ENCODE measurements at regions not wholly inside any gene's neighbourhood (a gene's known extent, or its start where the extent isn't known, plus 50 kb on each side); places are given as distances from the start of the nearest gene placed in this dataset.

GRCh38 chr13:73720216-73720840, 413.9 kb downstream of the KLF12 start:
- in situ Hi-C loops (cut with MboI; ENCODE audit: low sequenced_read_pairs): loop anchor here (25.0 kb wide), 2 partner anchors 908 to 1083 kb away; no protein-coding TSS in a partner anchor

- in situ Hi-C loops (cut with MboI; ENCODE audit: low sequenced_read_pairs): loop anchor here (25.0 kb wide), 2 partner anchors 906 to 1081 kb away; no protein-coding TSS in a partner anchor
These were observed 416.0 kb downstream of the KLF12 start for GRCh38 chr13:73718246-73718645.

- in situ Hi-C loops (cut with MboI; ENCODE audit: low sequenced_read_pairs): loop anchor here (25.0 kb wide), 2 partner anchors 905 to 1080 kb away; no protein-coding TSS in a partner anchor
These were observed 416.6 kb downstream of the KLF12 start for GRCh38 chr13:73717632-73718031.

GRCh38 chr13:73715911-73716510, 418.2 kb downstream of the KLF12 start:
- in situ Hi-C loops (cut with MboI; ENCODE audit: low sequenced_read_pairs): loop anchor here (25.0 kb wide), 2 partner anchors 904 to 1079 kb away; no protein-coding TSS in a partner anchor

GRCh38 chr13:73715114-73715910, 418.9 kb downstream of the KLF12 start:
- in situ Hi-C loops (cut with MboI; ENCODE audit: low sequenced_read_pairs): loop anchor here (25.0 kb wide), 2 partner anchors 903 to 1078 kb away; no protein-coding TSS in a partner anchor

- in situ Hi-C loops (cut with MboI; ENCODE audit: low sequenced_read_pairs): loop anchor here (25.0 kb wide), 2 partner anchors 902 to 1077 kb away; no protein-coding TSS in a partner anchor
These were observed 419.7 kb downstream of the KLF12 start for GRCh38 chr13:73714522-73714921.

- in situ Hi-C loops (cut with MboI; ENCODE audit: low sequenced_read_pairs): loop anchor here (25.0 kb wide), 2 partner anchors 896 to 1071 kb away; no protein-coding TSS in a partner anchor
These were observed 425.7 kb downstream of the KLF12 start for GRCh38 chr13:73708393-73708985.

GRCh38 chr13:73704587-73704986, 429.6 kb downstream of the KLF12 start:
- in situ Hi-C loops (cut with MboI; ENCODE audit: low sequenced_read_pairs): loop anchor here (25.0 kb wide), 2 partner anchors 892 to 1067 kb away; no protein-coding TSS in a partner anchor

- in situ Hi-C loops (cut with MboI; ENCODE audit: low sequenced_read_pairs): loop anchor here (25.0 kb wide), 2 partner anchors 891 to 1066 kb away; no protein-coding TSS in a partner anchor
These were observed 430.6 kb downstream of the KLF12 start for GRCh38 chr13:73703606-73704005.

- in situ Hi-C loops (cut with MboI; ENCODE audit: low sequenced_read_pairs): loop anchor here (25.0 kb wide), 2 partner anchors 890 to 1065 kb away; no protein-coding TSS in a partner anchor
These were observed 431.7 kb downstream of the KLF12 start for GRCh38 chr13:73702419-73703071.

GRCh38 chr13:73701160-73701559, 433.0 kb downstream of the KLF12 start:
- in situ Hi-C loops (cut with MboI; ENCODE audit: low sequenced_read_pairs): loop anchor here (25.0 kb wide), 2 partner anchors 889 to 1064 kb away; no protein-coding TSS in a partner anchor

- in situ Hi-C loops (cut with MboI; ENCODE audit: low sequenced_read_pairs): no loop called here
These were observed 435.3 kb downstream of the KLF12 start for GRCh38 chr13:73698859-73699258.

GRCh38 chr13:73697166-73697565, 437.0 kb downstream of the KLF12 start:
- in situ Hi-C loops (cut with MboI; ENCODE audit: low sequenced_read_pairs): no loop called here

- in situ Hi-C loops (cut with MboI; ENCODE audit: low sequenced_read_pairs): no loop called here
These were observed 437.5 kb downstream of the KLF12 start for GRCh38 chr13:73696713-73697112.

GRCh38 chr13:73696271-73696670, 437.9 kb downstream of the KLF12 start:
- in situ Hi-C loops (cut with MboI; ENCODE audit: low sequenced_read_pairs): no loop called here

- in situ Hi-C loops (cut with MboI; ENCODE audit: low sequenced_read_pairs): no loop called here
These were observed 438.9 kb downstream of the KLF12 start for GRCh38 chr13:73695325-73695724.

GRCh38 chr13:73693215-73693614, 441.0 kb downstream of the KLF12 start:
- in situ Hi-C loops (cut with MboI; ENCODE audit: low sequenced_read_pairs): no loop called here

- in situ Hi-C loops (cut with MboI; ENCODE audit: low sequenced_read_pairs): no loop called here
These were observed 442.3 kb downstream of the KLF12 start for GRCh38 chr13:73691891-73692290.

- in situ Hi-C loops (cut with MboI; ENCODE audit: low sequenced_read_pairs): no loop called here
These were observed 446.3 kb downstream of the KLF12 start for GRCh38 chr13:73687929-73688328.

GRCh38 chr13:73687087-73687486, 447.1 kb downstream of the KLF12 start:
- in situ Hi-C loops (cut with MboI; ENCODE audit: low sequenced_read_pairs): no loop called here

Measured in HL-60/S4 treated with retinoic acid at 250 ng/mL for 4 days and 3 days (cell line).